Glomerular endothelial cell (primary cell): ENCODE measurements at regions not wholly inside any gene's neighbourhood (a gene's known extent, or its start where the extent isn't known, plus 50 kb on each side); places are given as distances from the start of the nearest gene placed in this dataset.

Experiments
- DNase-seq: peaks from one replicate; pipeline ENCODE4 v3.0.0-alpha.2; 2011; ENCODE audit warnings: low read depth, low spot score; ENCODE audit errors: extremely low read depth

GRCh38 chr13:50101590-50101989 lies 86.3 kb downstream of the KCNRG start:
- no peak for DNase-seq

GRCh38 chr13:50104493-50104892 lies 89.2 kb downstream of the KCNRG start:
- no peak for DNase-seq

GRCh38 chr13:50106559-50106958 lies 91.3 kb downstream of the KCNRG start:
- no peak for DNase-seq

GRCh38 chr13:50107205-50107604 lies 92.0 kb downstream of the KCNRG start:
- DNase-seq = no peak

- DNase-seq = no peak
Measured at GRCh38 chr13:50114961-50115360, 99.7 kb downstream of the KCNRG start.

- no peak for DNase-seq
Measured at GRCh38 chr13:50115695-50116094, 100.5 kb downstream of the KCNRG start.

GRCh38 chr13:50116430-50116973 lies 101.3 kb downstream of the KCNRG start:
- no peak for DNase-seq

- no peak for DNase-seq
Measured at GRCh38 chr13:50119591-50119990, 104.3 kb downstream of the KCNRG start.

- DNase-seq = no peak
Measured at GRCh38 chr13:50122455-50122854, 107.2 kb downstream of the KCNRG start.

GRCh38 chr13:50123002-50123401 lies 107.8 kb downstream of the KCNRG start:
- no peak for DNase-seq

- no peak for DNase-seq
Measured at GRCh38 chr13:50123515-50123861, 108.2 kb downstream of the KCNRG start.

GRCh38 chr13:50123862-50124535 lies 108.8 kb downstream of the KCNRG start:
- DNase-seq = no peak

- no peak for DNase-seq
Measured at GRCh38 chr13:50124536-50125303, 109.5 kb downstream of the KCNRG start.

- DNase-seq = no peak
Measured at GRCh38 chr13:50125304-50125553, 110.0 kb downstream of the KCNRG start.

GRCh38 chr13:50125554-50126262 lies 110.5 kb downstream of the KCNRG start:
- DNase-seq = no peak

- DNase-seq = no peak
Measured at GRCh38 chr13:50126263-50126992, 111.2 kb downstream of the KCNRG start.

GRCh38 chr13:50126993-50127725 lies 111.9 kb downstream of the KCNRG start:
- no peak for DNase-seq

GRCh38 chr13:50127726-50128291 lies 112.6 kb downstream of the KCNRG start:
- no peak for DNase-seq

GRCh38 chr13:50128428-50128931 lies 113.2 kb downstream of the KCNRG start:
- DNase-seq = no peak
